Peyer's patch (tissue), 4 donors: ENCODE measurements at regions not wholly inside any gene's neighbourhood (a gene's known extent, or its start where the extent isn't known, plus 50 kb on each side); places are given as distances from the start of the nearest gene placed in this dataset.
"Not testable (repeated sequence)": the region's sequence is repeated elsewhere in the genome, so short reads cannot be mapped to it uniquely, and the experiment has no call there.

ENCODE experiments used
- DNase-seq, 3 donors: peaks; one replicate each; pipeline ENCODE4 v3.0.0-alpha.2; 2017 to 2019
- H3K27ac ChIP-seq, 4 donors: fragments of 200-600 bp; sonication (generic); one replicate each; pipeline ENCODE4 v1.5.1; 2016 to 2019
- H3K27me3 ChIP-seq, 2 donors: fragments of 200-600 bp; sonication (generic); one replicate each; pipeline ENCODE4 v1.5.1; 2019
- H3K36me3 ChIP-seq, 3 donors: fragments of 200-600 bp; sonication (generic); one replicate each; pipeline ENCODE4 v1.5.1; 2016 to 2019
- H3K4me1 ChIP-seq, 4 donors: fragments of 200-600 bp; sonication (generic); one replicate each; pipeline ENCODE4 v1.5.1; 2016 to 2019
- H3K4me3 ChIP-seq, 4 donors: fragments of 200-600 bp; sonication (generic); 1 replicate in 3 of 4; 2 replicates in 1 of 4; pipeline ENCODE4 v1.5.1; 2016 to 2019; ENCODE audit warnings: mild to moderate bottlenecking in 1 of 4
- H3K9me3 ChIP-seq, 4 donors: fragments of 200-600 bp; sonication (generic); one replicate each; pipeline ENCODE4 v1.5.1; 2016 to 2019; ENCODE audit warnings: mild to moderate bottlenecking in 1 of 4
- POLR2A ChIP-seq, 2 donors: fragments of 450-650 bp; IDR thresholded peaks; one replicate each; pipeline ENCODE4 v1.5.1; 2017; ENCODE audit warnings: antibody characterized with exemption in 2 of 2, mild to moderate bottlenecking in 2 of 2, moderate library complexity in 2 of 2
- TF ChIP-seq, protein P1 (sequence below), 6 experiments: fragments of 450-650 bp in 4 of 6; fragments of 200-600 bp in 2 of 6; sonication (generic) in 1 of 6; IDR thresholded peaks; one replicate each; pipeline ENCODE4 v1.5.1; 2017 to 2019; ENCODE audit warnings: antibody characterized with exemption in 6 of 6, mild to moderate bottlenecking in 3 of 6, moderate library complexity in 1 of 6

GRCh38 chr14:37824939-37825712, 229.7 kb downstream of the TTC6 start:
- TF ChIP-seq, protein P1, sequence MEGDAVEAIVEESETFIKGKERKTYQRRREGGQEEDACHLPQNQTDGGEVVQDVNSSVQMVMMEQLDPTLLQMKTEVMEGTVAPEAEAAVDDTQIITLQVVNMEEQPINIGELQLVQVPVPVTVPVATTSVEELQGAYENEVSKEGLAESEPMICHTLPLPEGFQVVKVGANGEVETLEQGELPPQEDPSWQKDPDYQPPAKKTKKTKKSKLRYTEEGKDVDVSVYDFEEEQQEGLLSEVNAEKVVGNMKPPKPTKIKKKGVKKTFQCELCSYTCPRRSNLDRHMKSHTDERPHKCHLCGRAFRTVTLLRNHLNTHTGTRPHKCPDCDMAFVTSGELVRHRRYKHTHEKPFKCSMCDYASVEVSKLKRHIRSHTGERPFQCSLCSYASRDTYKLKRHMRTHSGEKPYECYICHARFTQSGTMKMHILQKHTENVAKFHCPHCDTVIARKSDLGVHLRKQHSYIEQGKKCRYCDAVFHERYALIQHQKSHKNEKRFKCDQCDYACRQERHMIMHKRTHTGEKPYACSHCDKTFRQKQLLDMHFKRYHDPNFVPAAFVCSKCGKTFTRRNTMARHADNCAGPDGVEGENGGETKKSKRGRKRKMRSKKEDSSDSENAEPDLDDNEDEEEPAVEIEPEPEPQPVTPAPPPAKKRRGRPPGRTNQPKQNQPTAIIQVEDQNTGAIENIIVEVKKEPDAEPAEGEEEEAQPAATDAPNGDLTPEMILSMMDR (IDR thresholded peaks at IDR 0.05): no peak
- no peak for TF ChIP-seq POLR2A (IDR thresholded peaks at IDR 0.05)
- Histone ChIP-seq H3K36me3 (no peaks in the 10 kb centered on the region), H3K27me3 (no peaks in the 10 kb centered on the region), H3K9me3 (no peaks in the 10 kb centered on the region), H3K4me3 (no peak overlapping the region), H3K27ac (no peak overlapping the region), H3K4me1 (no peaks in the 10 kb centered on the region)
- no peak for DNase-seq

- no peak for TF ChIP-seq POLR2A (IDR thresholded peaks at IDR 0.05)
- TF ChIP-seq, protein P1 (IDR thresholded peaks at IDR 0.05): no peak
- H3K27ac ChIP-seq: no peak overlapping the region
- no peak for DNase-seq
- H3K9me3 ChIP-seq: no peaks in the 10 kb centered on the region
- no peaks in the 10 kb centered on the region for H3K4me1 ChIP-seq
- no peaks in the 10 kb centered on the region for H3K36me3 ChIP-seq
- no peaks in the 10 kb centered on the region for H3K27me3 ChIP-seq
- H3K4me3 ChIP-seq: no peak overlapping the region
Measured at GRCh38 chr14:37826869-37827268, 231.4 kb downstream of the TTC6 start.

DNA sequence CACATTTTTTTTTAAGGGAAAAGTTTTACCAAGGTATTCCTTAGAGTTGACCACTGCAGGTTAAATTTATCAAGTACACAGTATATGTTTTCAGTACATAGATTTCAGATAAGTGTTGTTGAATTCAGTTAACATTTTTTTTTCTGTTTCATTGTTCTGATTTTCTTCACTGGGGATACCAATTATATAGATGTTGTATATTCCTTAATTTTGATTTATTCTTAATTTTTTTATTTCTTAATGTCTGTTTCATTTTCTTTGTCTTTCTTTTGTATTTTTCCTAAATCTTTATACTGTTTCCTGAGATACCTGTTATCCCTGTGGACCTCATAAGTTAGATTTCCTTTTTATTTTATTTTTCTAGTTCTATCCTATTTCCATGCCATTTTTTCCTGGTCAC, 234.8 kb downstream of the TTC6 start:
- no peak for TF ChIP-seq POLR2A (IDR thresholded peaks at IDR 0.05)
- TF ChIP-seq, protein P1 (IDR thresholded peaks at IDR 0.05): no peak
- no peak for DNase-seq
- Histone ChIP-seq H3K27ac (no peak overlapping the region), H3K9me3 (peaks cover 0 to 9% (median 0%) of the 10 kb centered on the region in 4 donors), H3K36me3 (no peaks in the 10 kb centered on the region), H3K27me3 (no peaks in the 10 kb centered on the region), H3K4me3 (no peak overlapping the region), H3K4me1 (no peaks in the 10 kb centered on the region)

DNA sequence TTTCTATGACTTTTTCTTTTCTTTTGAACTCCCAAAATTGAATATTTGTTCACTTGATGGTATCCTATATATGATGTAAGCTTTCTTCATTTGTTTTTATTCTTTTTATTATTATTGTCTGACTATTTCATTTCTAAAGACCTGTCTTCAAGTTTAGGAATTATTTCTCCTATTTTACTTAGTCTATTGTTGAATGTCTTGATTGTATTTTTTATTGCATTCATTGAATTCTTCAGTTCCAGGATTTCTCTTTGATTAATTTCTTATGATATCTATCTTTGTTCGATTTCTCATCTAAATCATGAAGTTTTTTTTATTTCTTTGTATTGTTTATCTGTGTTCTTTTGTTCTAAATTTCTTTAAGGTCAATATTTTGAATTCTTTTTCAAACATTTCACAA, 238.8 kb downstream of the TTC6 start:
- Histone ChIP-seq H3K4me3 (no peak overlapping the region), H3K27me3 (no peaks in the 10 kb centered on the region), H3K9me3 (peaks cover 0 to 9% (median 0%) of the 10 kb centered on the region in 4 donors), H3K27ac (no peak overlapping the region), H3K4me1 (no peaks in the 10 kb centered on the region), H3K36me3 (no peaks in the 10 kb centered on the region)
- no peak for DNase-seq
- TF ChIP-seq, protein P1 (IDR thresholded peaks at IDR 0.05): no peak
- no peak for TF ChIP-seq POLR2A (IDR thresholded peaks at IDR 0.05)

DNA sequence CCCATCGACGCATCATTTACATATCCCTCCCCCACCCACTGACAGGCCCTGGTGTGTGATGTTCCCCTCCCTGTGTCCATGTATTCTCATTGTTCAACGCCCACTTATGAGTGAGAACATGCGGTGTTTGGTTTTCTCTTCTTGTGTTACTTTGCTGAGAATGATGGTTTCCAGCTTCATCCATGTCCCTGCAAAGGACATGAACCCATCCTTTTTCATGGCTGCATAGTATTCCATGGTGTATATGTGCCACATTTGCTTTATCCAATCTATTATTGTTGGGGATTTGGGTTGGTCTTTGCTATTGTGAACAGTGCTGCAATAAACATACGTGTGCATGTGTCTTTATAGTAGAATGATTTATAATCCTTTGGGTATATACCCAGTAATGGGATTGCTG, 243.3 kb downstream of the TTC6 start:
- not testable (repeated sequence) for H3K27ac ChIP-seq, H3K36me3 ChIP-seq, H3K4me3 ChIP-seq, DNase-seq, H3K27me3 ChIP-seq, H3K9me3 ChIP-seq, H3K4me1 ChIP-seq

- not testable (repeated sequence) for H3K4me1 ChIP-seq, H3K9me3 ChIP-seq, H3K4me3 ChIP-seq, H3K27me3 ChIP-seq, DNase-seq, H3K36me3 ChIP-seq, H3K27ac ChIP-seq
Measured at GRCh38 chr14:37841039-37841438, 245.6 kb downstream of the TTC6 start.

DNA sequence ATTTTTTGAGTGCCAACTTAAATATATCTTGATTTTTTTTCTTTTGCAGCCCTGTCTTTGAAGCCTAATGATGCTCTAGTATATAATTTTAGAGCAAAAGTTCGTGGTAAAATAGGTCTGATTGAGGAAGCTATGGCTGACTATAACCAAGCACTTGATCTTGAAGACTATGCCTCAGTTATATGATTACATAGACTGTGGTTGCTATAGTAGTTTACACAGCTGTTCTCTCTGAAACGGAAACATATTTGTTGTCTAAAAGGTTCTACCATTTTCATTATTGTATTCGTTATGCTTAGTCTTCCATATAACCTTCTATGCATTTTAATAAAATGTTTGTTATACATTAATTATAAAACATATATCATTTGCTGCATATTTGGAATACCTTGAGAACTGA, 246.7 kb downstream of the TTC6 start:
- Histone ChIP-seq H3K27ac (no peak overlapping the region), H3K27me3 (no peaks in the 10 kb centered on the region), H3K4me1 (no peaks in the 10 kb centered on the region), H3K4me3 (no peak overlapping the region), H3K36me3 (no peaks in the 10 kb centered on the region), H3K9me3 (no peaks in the 10 kb centered on the region)
- DNase-seq: no peak
- TF ChIP-seq, protein P1 (IDR thresholded peaks at IDR 0.05): no peak
- TF ChIP-seq POLR2A (IDR thresholded peaks at IDR 0.05): no peak
